H1 (cell line): ENCODE measurements at regions not wholly inside any gene's neighbourhood (a gene's known extent, or its start where the extent isn't known, plus 50 kb on each side); places are given as distances from the start of the nearest gene placed in this dataset.

Experiments
- GABPA ChIP-seq: IDR thresholded peaks from 2 replicates; pipeline ENCODE4 v1.6.1; 2011; ENCODE audit warnings: mild to moderate bottlenecking, low read length, moderate library complexity, borderline replicate concordance; ENCODE audit not compliant: insufficient read depth

- TF ChIP-seq GABPA: no peak
Measured at GRCh38 chr11:32219320-32219719, 128.4 kb downstream of the RCN1 start (continued).
